ENCODE measurements at regions not wholly inside any gene's neighbourhood (a gene's known extent, or its start where the extent isn't known, plus 50 kb on each side); places are given as distances from the start of the nearest gene placed in this dataset.

- Mint-ChIP-seq H3K4me1 (no peaks in the 10 kb centered on the region), H3K27ac (ENCODE audit: low read depth) (no peak overlapping the region), H3K4me3 (no peak overlapping the region), H3K9me3 (peaks cover 10% of the 10 kb centered on the region), H3K36me3 (ENCODE audit: insufficient read depth) (no peaks in the 10 kb centered on the region), H3K27me3 (no peaks in the 10 kb centered on the region)
- DNase-seq (ENCODE audit: low spot score in 2 of 2): no peak
- no peak for ATAC-seq (replicated peaks; ENCODE audit: extremely low read depth, poor library complexity, severe bottlenecking)
Measured at GRCh38 chr18:37628470-37629220, 63.0 kb upstream of the CELF4 start.

- no peak overlapping the region for H3K27ac Mint-ChIP-seq (ENCODE audit: low read depth)
- DNase-seq (ENCODE audit: low spot score in 2 of 2) (no peak), ATAC-seq (replicated peaks; ENCODE audit: extremely low read depth, poor library complexity, severe bottlenecking) (no peak)
- H3K4me3 Mint-ChIP-seq: no peak overlapping the region
- H3K36me3 Mint-ChIP-seq (ENCODE audit: insufficient read depth): no peaks in the 10 kb centered on the region
- no peaks in the 10 kb centered on the region for H3K27me3 Mint-ChIP-seq
- no peaks in the 10 kb centered on the region for H3K4me1 Mint-ChIP-seq
- peaks cover 11% of the 10 kb centered on the region for H3K9me3 Mint-ChIP-seq
Measured at GRCh38 chr18:37624318-37624717, 58.7 kb upstream of the CELF4 start.

GRCh38 chr18:37619964-37620363 is 54.4 kb upstream of the CELF4 start:
- Mint-ChIP-seq H3K36me3 (ENCODE audit: insufficient read depth) (no peaks in the 10 kb centered on the region), H3K9me3 (peaks cover 11% of the 10 kb centered on the region), H3K4me1 (no peaks in the 10 kb centered on the region), H3K4me3 (no peak overlapping the region), H3K27ac (ENCODE audit: low read depth) (no peak overlapping the region), H3K27me3 (no peaks in the 10 kb centered on the region)
- no peak for ATAC-seq (replicated peaks; ENCODE audit: extremely low read depth, poor library complexity, severe bottlenecking)
- no peak for DNase-seq (ENCODE audit: low spot score in 2 of 2)

- no peak for DNase-seq (ENCODE audit: low spot score in 2 of 2)
Measured at GRCh38 chr18:37617623-37618022, 52.0 kb upstream of the CELF4 start.

More at GRCh38 chr18:37617623-37618022, 52.0 kb upstream of the CELF4 start:
- H3K27me3 Mint-ChIP-seq: no peaks in the 10 kb centered on the region
- H3K9me3 Mint-ChIP-seq: peaks cover 5% of the 10 kb centered on the region
- no peak for ATAC-seq (replicated peaks; ENCODE audit: extremely low read depth, poor library complexity, severe bottlenecking)
- H3K27ac Mint-ChIP-seq (ENCODE audit: low read depth): no peak overlapping the region
- H3K4me1 Mint-ChIP-seq: no peaks in the 10 kb centered on the region
- H3K4me3 Mint-ChIP-seq: no peak overlapping the region
- no peaks in the 10 kb centered on the region for H3K36me3 Mint-ChIP-seq (ENCODE audit: insufficient read depth)

Measured in central memory CD8-positive, alpha-beta T cell (primary cell).